Activated B cell treated with CpG ODN at 0.5 μM for 24 hours (primary cell): ENCODE measurements at regions not wholly inside any gene's neighbourhood (a gene's known extent, or its start where the extent isn't known, plus 50 kb on each side); places are given as distances from the start of the nearest gene placed in this dataset.

Experiments used
- ATAC-seq: fragments of 200-7000 bp; cut with Tn5 transposase; one replicate; pipeline ENCODE4 v1.10.0; 2021; ENCODE audit warnings: low read depth, mild to moderate bottlenecking, moderate library complexity
- CTCF ChIA-PET: fragments of 350-600 bp; sonication (Branson Sonifier 250); formaldehyde crosslinking; loops from one replicate; lab custom pipeline; 2021; ENCODE audit warnings: antibody characterized with exemption; lab: Charles Lee
- POLR2A ChIA-PET: fragments of 350-600 bp; sonication (Branson Sonifier 250); formaldehyde crosslinking; loops from one replicate; lab custom pipeline; 2021; ENCODE audit warnings: antibody characterized with exemption; lab: Charles Lee
- DNase-seq: peaks from one replicate; pipeline ENCODE4 v3.0.0; 2022
- H3K27ac Mint-ChIP-seq: one replicate; pipeline ENCODE4 v1.8.0; 2020; ENCODE audit warnings: mixed read lengths
- H3K27me3 Mint-ChIP-seq: one replicate; pipeline ENCODE4 v1.8.0; 2021; ENCODE audit warnings: mixed read lengths
- H3K36me3 Mint-ChIP-seq: one replicate; pipeline ENCODE4 v1.8.0; 2021; ENCODE audit warnings: low read depth, mixed read lengths
- H3K4me1 Mint-ChIP-seq: one replicate; pipeline ENCODE4 v1.8.0; 2021; ENCODE audit warnings: mixed read lengths
- H3K4me3 Mint-ChIP-seq: one replicate; pipeline ENCODE4 v1.8.0; 2020; ENCODE audit warnings: mild to moderate bottlenecking, mixed read lengths
- H3K9me3 Mint-ChIP-seq: one replicate; pipeline ENCODE4 v1.8.0; 2020; ENCODE audit warnings: mixed read lengths
- CTCF ChIP-seq: fragments of 200-600 bp; IDR thresholded peaks from one replicate; pipeline ENCODE4 v1.8.0; 2022; ENCODE audit warnings: antibody characterized with exemption, mild to moderate bottlenecking
- intact Hi-C: fragments of 100-400 bp; cut with micrococcal nuclease; formaldehyde crosslinking; loops from one replicate; pipeline ENCODE4 v1.15.1; 2024

DNA sequence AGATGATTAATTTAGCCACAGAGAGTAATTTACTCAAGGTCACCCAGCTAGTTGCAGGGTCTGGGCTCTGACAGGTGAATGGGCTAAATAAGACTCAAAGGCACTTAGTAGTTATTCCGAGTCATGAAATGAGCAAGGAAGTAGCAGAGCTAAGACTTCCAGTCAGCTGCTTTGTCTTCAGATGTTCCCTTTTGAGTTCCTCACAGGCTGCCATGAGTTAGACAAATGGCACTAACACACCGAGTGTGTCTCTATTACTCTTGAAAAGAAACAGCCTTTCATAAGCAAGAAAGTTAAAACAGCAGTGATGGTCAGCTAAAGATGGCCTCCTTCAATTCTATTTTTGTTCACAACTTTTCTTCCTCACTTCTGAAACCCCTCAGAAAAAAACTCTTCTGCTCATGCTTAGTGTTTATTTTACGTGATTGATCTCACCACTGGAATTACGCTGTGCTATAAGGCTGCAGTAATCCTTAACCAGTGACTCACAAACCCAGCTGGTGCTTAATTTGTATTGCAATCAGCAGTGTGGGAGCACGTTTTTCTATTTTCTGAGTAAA, 389.1 kb downstream of the AASDHPPT start:
- H3K4me3 Mint-ChIP-seq = no peak overlapping the region
- TF ChIP-seq CTCF = no peak
- CTCF ChIA-PET = no interaction called here
- POLR2A ChIA-PET = no interaction called here
- ATAC-seq = no peak
- no peaks in the 10 kb centered on the region for H3K27me3 Mint-ChIP-seq
- intact Hi-C loops = no loop called here
- H3K36me3 Mint-ChIP-seq = no peaks in the 10 kb centered on the region
- no peak overlapping the region for H3K27ac Mint-ChIP-seq
- H3K4me1 Mint-ChIP-seq = no peaks in the 10 kb centered on the region
- no peak for DNase-seq
- peaks cover 3% of the 10 kb centered on the region for H3K9me3 Mint-ChIP-seq

GRCh38 chr11:106467501-106467900, 390.0 kb downstream of the AASDHPPT start:
- no peaks in the 10 kb centered on the region for H3K27me3 Mint-ChIP-seq
- no peaks in the 10 kb centered on the region for H3K36me3 Mint-ChIP-seq
- intact Hi-C loops = no loop called here
- H3K27ac Mint-ChIP-seq = no peak overlapping the region
- no peak overlapping the region for H3K4me3 Mint-ChIP-seq
- no peak for TF ChIP-seq CTCF
- POLR2A ChIA-PET = no interaction called here
- no peak for DNase-seq
- ATAC-seq = no peak
- CTCF ChIA-PET = no interaction called here
- no peaks in the 10 kb centered on the region for H3K4me1 Mint-ChIP-seq
- peaks cover 3% of the 10 kb centered on the region for H3K9me3 Mint-ChIP-seq

GRCh38 chr11:106468086-106468485, 390.6 kb downstream of the AASDHPPT start:
- CTCF ChIA-PET = no interaction called here
- no peak overlapping the region for H3K4me3 Mint-ChIP-seq
- DNase-seq (no peak), ATAC-seq (no peak)
- H3K4me1 Mint-ChIP-seq = no peaks in the 10 kb centered on the region
- no peak overlapping the region for H3K27ac Mint-ChIP-seq
- peaks cover 3% of the 10 kb centered on the region for H3K9me3 Mint-ChIP-seq
- POLR2A ChIA-PET = no interaction called here
- intact Hi-C loops = no loop called here
- no peaks in the 10 kb centered on the region for H3K36me3 Mint-ChIP-seq
- no peaks in the 10 kb centered on the region for H3K27me3 Mint-ChIP-seq
- no peak for TF ChIP-seq CTCF

GRCh38 chr11:106468531-106468930, 391.1 kb downstream of the AASDHPPT start:
- ATAC-seq (no peak), DNase-seq (no peak)
- POLR2A ChIA-PET = no interaction called here
- H3K9me3 Mint-ChIP-seq = peaks cover 3% of the 10 kb centered on the region
- TF ChIP-seq CTCF = no peak
- H3K4me3 Mint-ChIP-seq = no peak overlapping the region
- CTCF ChIA-PET = no interaction called here
- no peak overlapping the region for H3K27ac Mint-ChIP-seq
- no peaks in the 10 kb centered on the region for H3K27me3 Mint-ChIP-seq
- H3K4me1 Mint-ChIP-seq = no peaks in the 10 kb centered on the region
- H3K36me3 Mint-ChIP-seq = no peaks in the 10 kb centered on the region
- intact Hi-C loops = no loop called here

DNA sequence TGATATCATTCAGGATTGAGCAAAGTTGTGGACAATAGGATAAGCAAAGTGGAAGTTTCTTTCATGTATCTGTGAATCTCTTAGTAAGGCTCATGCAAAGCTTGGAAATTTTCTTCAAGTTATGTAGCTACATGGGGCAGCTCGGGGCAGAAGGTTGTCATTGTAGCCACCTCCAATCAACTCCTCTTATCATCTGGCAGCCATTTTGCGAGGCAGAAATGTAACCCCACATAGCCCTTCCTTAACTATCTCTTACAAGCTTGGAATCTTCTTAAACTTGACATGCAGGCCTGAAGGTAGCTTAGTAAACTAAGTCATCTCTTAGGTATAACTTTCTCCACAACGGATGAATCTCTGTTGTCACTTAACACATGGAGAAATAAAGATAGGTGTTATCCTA, 392.8 kb downstream of the AASDHPPT start:
- ChIA-PET CTCF (no interaction called here), POLR2A (no interaction called here)
- intact Hi-C loops = no loop called here
- H3K4me3 Mint-ChIP-seq = no peak overlapping the region
- no peak overlapping the region for H3K27ac Mint-ChIP-seq
- H3K27me3 Mint-ChIP-seq = no peaks in the 10 kb centered on the region
- DNase-seq (no peak), ATAC-seq (no peak)
- H3K4me1 Mint-ChIP-seq = no peaks in the 10 kb centered on the region
- peaks cover 3% of the 10 kb centered on the region for H3K9me3 Mint-ChIP-seq
- TF ChIP-seq CTCF = no peak
- no peaks in the 10 kb centered on the region for H3K36me3 Mint-ChIP-seq
